H1 (cell line): ENCODE measurements at regions not wholly inside any gene's neighbourhood (a gene's known extent, or its start where the extent isn't known, plus 50 kb on each side); places are given as distances from the start of the nearest gene placed in this dataset.

Source experiments
- CEBPB ChIP-seq: IDR thresholded peaks from 2 replicates; pipeline ENCODE4 v1.6.1; 2012; ENCODE audit warnings: low read depth, low read length
- EZH2 ChIP-seq: fragments of 200-600 bp; sonication (generic); IDR thresholded peaks from 2 replicates; pipeline ENCODE4 v1.7.1; 2012; ENCODE audit warnings: low read depth, mild to moderate bottlenecking, moderate library complexity, low read length, inconsistent platforms; ENCODE audit not compliant: severe bottlenecking
- POLR2A ChIP-seq, 2 experiments: IDR thresholded peaks; 1 replicate in 1 of 2; 2 replicates in 1 of 2; pipeline ENCODE4 v1.6.1; 2011; ENCODE audit warnings: low read depth in 2 of 2, low read length in 2 of 2, mild to moderate bottlenecking in 2 of 2; ENCODE audit errors: control extremely low read depth in 1 of 2
- RAD21 ChIP-seq, 2 experiments: IDR thresholded peaks in 1 of 2; conservative IDR thresholded peaks in 1 of 2; 2 replicates each; pipeline ENCODE4 v1.6.1; 2011; ENCODE audit warnings: low read depth in 2 of 2, low read length in 2 of 2, improper control_type of control experiment in 1 of 2, inconsistent platforms in 1 of 2, mild to moderate bottlenecking in 1 of 2, moderate library complexity in 1 of 2

- TF ChIP-seq POLR2A (IDR thresholded peaks at IDR 0.05; ENCODE audit: control extremely low read depth in 1 of 2, low read depth in 2 of 2, low read length in 2 of 2) (no peak), RAD21 (IDR thresholded peaks at IDR 0.05 in 1 of 2, conservative IDR thresholded peaks at IDR 0.05 in 1 of 2; ENCODE audit: low read depth in 2 of 2, low read length in 2 of 2) (no peak), EZH2 (no peak), CEBPB (no peak)
Observed at GRCh38 chr18:10388373-10388772, 66.1 kb upstream of the APCDD1 start.
